ENCODE measurements at regions not wholly inside any gene's neighbourhood (a gene's known extent, or its start where the extent isn't known, plus 50 kb on each side); places are given as distances from the start of the nearest gene placed in this dataset.

- DNase-seq (ENCODE audit: insufficient read length): no peak
These were observed 60.3 kb downstream of the ADRA2C start for GRCh38 chr4:3826247-3827172.

GRCh38 chr4:3827616-3828492 lies 61.7 kb downstream of the ADRA2C start:
- no peak for TF ChIP-seq TAF1 (IDR thresholded peaks at IDR 0.05; ENCODE audit: borderline replicate concordance, low read depth, low read length)
- no peak for TF ChIP-seq POLR2A (IDR thresholded peaks at IDR 0.05; ENCODE audit: low read depth, low read length)
- TF ChIP-seq POLR2AphosphoS5 (IDR thresholded peaks at IDR 0.05; ENCODE audit: low read depth, low read length): no peak
- FAIRE-seq: no peak
- no peak for DNase-seq (ENCODE audit: insufficient read length)

More at GRCh38 chr4:3826247-3827172, 60.3 kb downstream of the ADRA2C start:
- FAIRE-seq: no peak
- TF ChIP-seq TAF1 (IDR thresholded peaks at IDR 0.05; ENCODE audit: borderline replicate concordance, low read depth, low read length): no peak
- no peak for TF ChIP-seq POLR2A (IDR thresholded peaks at IDR 0.05; ENCODE audit: low read depth, low read length)
- no peak for TF ChIP-seq POLR2AphosphoS5 (IDR thresholded peaks at IDR 0.05; ENCODE audit: low read depth, low read length)

- FAIRE-seq: no peak
- DNase-seq (ENCODE audit: insufficient read length): no peak
- TF ChIP-seq TAF1 (IDR thresholded peaks at IDR 0.05; ENCODE audit: borderline replicate concordance, low read depth, low read length): no peak
- TF ChIP-seq POLR2AphosphoS5 (IDR thresholded peaks at IDR 0.05; ENCODE audit: low read depth, low read length): no peak
These were observed 62.4 kb downstream of the ADRA2C start for GRCh38 chr4:3828546-3828945.

GRCh38 chr4:3829211-3829955 lies 63.2 kb downstream of the ADRA2C start:
- FAIRE-seq (no peak), DNase-seq (ENCODE audit: insufficient read length) (no peak)
- TF ChIP-seq TAF1 (IDR thresholded peaks at IDR 0.05; ENCODE audit: borderline replicate concordance, low read depth, low read length): no peak
- TF ChIP-seq POLR2AphosphoS5 (IDR thresholded peaks at IDR 0.05; ENCODE audit: low read depth, low read length): no peak
- TF ChIP-seq POLR2A (IDR thresholded peaks at IDR 0.05; ENCODE audit: low read depth, low read length): no peak

GRCh38 chr4:3829956-3830773 lies 64.0 kb downstream of the ADRA2C start:
- TF ChIP-seq TAF1 (IDR thresholded peaks at IDR 0.05; ENCODE audit: borderline replicate concordance, low read depth, low read length) (no peak), POLR2AphosphoS5 (IDR thresholded peaks at IDR 0.05; ENCODE audit: low read depth, low read length) (no peak), POLR2A (IDR thresholded peaks at IDR 0.05; ENCODE audit: low read depth, low read length) (no peak)

GRCh38 chr4:3830774-3831528 lies 64.8 kb downstream of the ADRA2C start:
- TF ChIP-seq POLR2A (IDR thresholded peaks at IDR 0.05; ENCODE audit: low read depth, low read length) (no peak), TAF1 (IDR thresholded peaks at IDR 0.05; ENCODE audit: borderline replicate concordance, low read depth, low read length) (no peak), POLR2AphosphoS5 (IDR thresholded peaks at IDR 0.05; ENCODE audit: low read depth, low read length) (no peak)
- no peak for DNase-seq (ENCODE audit: insufficient read length)
- no peak for FAIRE-seq

More at GRCh38 chr4:3829956-3830773, 64.0 kb downstream of the ADRA2C start:
- no peak for FAIRE-seq
- no peak for DNase-seq (ENCODE audit: insufficient read length)

- TF ChIP-seq TAF1 (IDR thresholded peaks at IDR 0.05; ENCODE audit: borderline replicate concordance, low read depth, low read length) (no peak), POLR2A (IDR thresholded peaks at IDR 0.05; ENCODE audit: low read depth, low read length) (no peak), POLR2AphosphoS5 (IDR thresholded peaks at IDR 0.05; ENCODE audit: low read depth, low read length) (no peak)
- FAIRE-seq (no peak), DNase-seq (ENCODE audit: insufficient read length) (no peak)
These were observed 65.5 kb downstream of the ADRA2C start for GRCh38 chr4:3831529-3832150.

GRCh38 chr4:3832536-3833220 lies 66.5 kb downstream of the ADRA2C start:
- DNase-seq (ENCODE audit: insufficient read length): no peak
- FAIRE-seq: no peak
- no peak for TF ChIP-seq POLR2A (IDR thresholded peaks at IDR 0.05; ENCODE audit: low read depth, low read length)
- no peak for TF ChIP-seq TAF1 (IDR thresholded peaks at IDR 0.05; ENCODE audit: borderline replicate concordance, low read depth, low read length)
- no peak for TF ChIP-seq POLR2AphosphoS5 (IDR thresholded peaks at IDR 0.05; ENCODE audit: low read depth, low read length)

All from GM12892 (cell line).